ENCODE measurements at regions not wholly inside any gene's neighbourhood (a gene's known extent, or its start where the extent isn't known, plus 50 kb on each side); places are given as distances from the start of the nearest gene placed in this dataset.

- ChIA-PET POLR2A (no interaction called here), CTCF (no interaction called here)
- intact Hi-C loops (cut with DNase I, micrococcal nuclease): no loop called here
- Mint-ChIP-seq H3K27me3 (no peaks in the 10 kb centered on the region), H3K4me1 (ENCODE audit: low read depth) (no peaks in the 10 kb centered on the region), H3K27ac (no peak overlapping the region), H3K4me3 (no peak overlapping the region), H3K36me3 (ENCODE audit: low read depth) (no peaks in the 10 kb centered on the region), H3K9me3 (no peaks in the 10 kb centered on the region)
- DNase-seq (no peak), ATAC-seq (ENCODE audit: poor library complexity) (no peak)
- H3K36me3 ChIP-seq (ENCODE audit: insufficient read depth, low read length): no peaks in the 10 kb centered on the region
- no peaks in the 10 kb centered on the region for H3K27me3 ChIP-seq (ENCODE audit: control insufficient read depth in 1 of 2, insufficient read depth in 2 of 2, low read length in 2 of 2)
- no peaks in the 10 kb centered on the region for H3K4me1 ChIP-seq (ENCODE audit: insufficient read depth, low read length)
- peaks cover 0 to 3% of the 10 kb centered on the region in 2 experiments for H3K9me3 ChIP-seq (ENCODE audit: control insufficient read depth in 1 of 2, insufficient read depth in 1 of 2, low read length in 2 of 2)
- no peak overlapping the region for H3K4me3 ChIP-seq (ENCODE audit: low read length)
- no peak overlapping the region for H3K27ac ChIP-seq (ENCODE audit: low read depth in 1 of 2, low read length in 2 of 2)
- no peak for TF ChIP-seq CTCF (IDR thresholded peaks at IDR 0.05)
Observed at GRCh38 chr5:8123559-8123958, 254.6 kb downstream of the MTRR start.

- Mint-ChIP-seq H3K27ac (no peak overlapping the region), H3K36me3 (ENCODE audit: low read depth) (no peaks in the 10 kb centered on the region), H3K4me3 (no peak overlapping the region), H3K9me3 (peaks cover 4% of the 10 kb centered on the region), H3K4me1 (ENCODE audit: low read depth) (no peaks in the 10 kb centered on the region), H3K27me3 (no peaks in the 10 kb centered on the region)
- ChIA-PET POLR2A (no interaction called here), CTCF (no interaction called here)
- intact Hi-C loops (cut with DNase I, micrococcal nuclease): no loop called here
- no peak for TF ChIP-seq CTCF (IDR thresholded peaks at IDR 0.05)
- H3K27ac ChIP-seq (ENCODE audit: low read depth in 1 of 2, low read length in 2 of 2): no peak overlapping the region
- H3K9me3 ChIP-seq (ENCODE audit: control insufficient read depth in 1 of 2, insufficient read depth in 1 of 2, low read length in 2 of 2): peaks cover 0 to 5% of the 10 kb centered on the region in 2 experiments
- no peak for ATAC-seq (ENCODE audit: poor library complexity)
- H3K36me3 ChIP-seq (ENCODE audit: insufficient read depth, low read length): no peaks in the 10 kb centered on the region
- H3K4me1 ChIP-seq (ENCODE audit: insufficient read depth, low read length): no peaks in the 10 kb centered on the region
- no peaks in the 10 kb centered on the region for H3K27me3 ChIP-seq (ENCODE audit: control insufficient read depth in 1 of 2, insufficient read depth in 2 of 2, low read length in 2 of 2)
- H3K4me3 ChIP-seq (ENCODE audit: low read length): no peak overlapping the region
- no peak for DNase-seq
Observed at GRCh38 chr5:8134609-8135008, 265.7 kb downstream of the MTRR start.

GRCh38 chr5:8135742-8136141 is 266.8 kb downstream of the MTRR start:
- Histone ChIP-seq H3K36me3 (ENCODE audit: insufficient read depth, low read length) (no peaks in the 10 kb centered on the region), H3K9me3 (ENCODE audit: control insufficient read depth in 1 of 2, insufficient read depth in 1 of 2, low read length in 2 of 2) (peaks cover 0 to 5% of the 10 kb centered on the region in 2 experiments), H3K4me1 (ENCODE audit: insufficient read depth, low read length) (no peaks in the 10 kb centered on the region), H3K27me3 (ENCODE audit: control insufficient read depth in 1 of 2, insufficient read depth in 2 of 2, low read length in 2 of 2) (no peaks in the 10 kb centered on the region), H3K4me3 (ENCODE audit: low read length) (no peak overlapping the region), H3K27ac (ENCODE audit: low read depth in 1 of 2, low read length in 2 of 2) (no peak overlapping the region)
- Mint-ChIP-seq H3K27ac (no peak overlapping the region), H3K36me3 (ENCODE audit: low read depth) (no peaks in the 10 kb centered on the region), H3K9me3 (peaks cover 4% of the 10 kb centered on the region), H3K27me3 (no peaks in the 10 kb centered on the region), H3K4me1 (ENCODE audit: low read depth) (no peaks in the 10 kb centered on the region), H3K4me3 (no peak overlapping the region)
- no peak for TF ChIP-seq CTCF (IDR thresholded peaks at IDR 0.05)
- POLR2A ChIA-PET: no interaction called here
- ATAC-seq (ENCODE audit: poor library complexity) (no peak), DNase-seq (no peak)
- intact Hi-C loops (cut with DNase I, micrococcal nuclease): no loop called here
- CTCF ChIA-PET: no interaction called here
